Islet of Langerhans (tissue), 1 donor: ENCODE measurements at regions not wholly inside any gene's neighbourhood (a gene's known extent, or its start where the extent isn't known, plus 50 kb on each side); places are given as distances from the start of the nearest gene placed in this dataset.

ENCODE experiments used
- FAIRE-seq: peaks from one replicate; lab custom pipeline; 2011; peaks lifted over from hg19 to GRCh38; lab: Jason Lieb, UNC

GRCh38 chr4:189385579-189385978, 555.1 kb upstream of the FRG1 start:
- FAIRE-seq: no peak

- no peak for FAIRE-seq
Observed at GRCh38 chr4:189396435-189396834, 544.2 kb upstream of the FRG1 start.

GRCh38 chr4:189404271-189404670, 536.4 kb upstream of the FRG1 start:
- no peak for FAIRE-seq

- FAIRE-seq: no peak
Observed at GRCh38 chr4:189409158-189409557, 531.5 kb upstream of the FRG1 start.

- FAIRE-seq: no peak
Observed at GRCh38 chr4:189414021-189414420, 526.7 kb upstream of the FRG1 start.

- no peak for FAIRE-seq
Observed at GRCh38 chr4:189420572-189420971, 520.1 kb upstream of the FRG1 start.

- no peak for FAIRE-seq
Observed at GRCh38 chr4:189436207-189436606, 504.5 kb upstream of the FRG1 start.

- FAIRE-seq: no peak
Observed at GRCh38 chr4:189440716-189441115, 500.0 kb upstream of the FRG1 start.

- no peak for FAIRE-seq
Observed at GRCh38 chr4:189443341-189443740, 497.3 kb upstream of the FRG1 start.

GRCh38 chr4:189445613-189446012, 495.1 kb upstream of the FRG1 start:
- no peak for FAIRE-seq

- FAIRE-seq: no peak
Observed at GRCh38 chr4:189463734-189464133, 476.9 kb upstream of the FRG1 start.

GRCh38 chr4:189494407-189494806, 446.3 kb upstream of the FRG1 start:
- no peak for FAIRE-seq

- FAIRE-seq: no peak
Observed at GRCh38 chr4:189497516-189497915, 443.2 kb upstream of the FRG1 start.

- FAIRE-seq: no peak
Observed at GRCh38 chr4:189497996-189498395, 442.7 kb upstream of the FRG1 start.

GRCh38 chr4:189498457-189498856, 442.2 kb upstream of the FRG1 start:
- no peak for FAIRE-seq

- FAIRE-seq: no peak
Observed at GRCh38 chr4:189499696-189500095, 441.0 kb upstream of the FRG1 start.

- no peak for FAIRE-seq
Observed at GRCh38 chr4:189500970-189501369, 439.7 kb upstream of the FRG1 start.

GRCh38 chr4:189502841-189503435, 437.7 kb upstream of the FRG1 start:
- no peak for FAIRE-seq

- FAIRE-seq: no peak
Observed at GRCh38 chr4:189504220-189504619, 436.5 kb upstream of the FRG1 start.

- no peak for FAIRE-seq
Observed at GRCh38 chr4:189505380-189505779, 435.3 kb upstream of the FRG1 start.

GRCh38 chr4:189506080-189506479, 434.6 kb upstream of the FRG1 start:
- FAIRE-seq: no peak

- FAIRE-seq: no peak
Observed at GRCh38 chr4:189507060-189507459, 433.6 kb upstream of the FRG1 start.

- no peak for FAIRE-seq
Observed at GRCh38 chr4:189510601-189511000, 430.1 kb upstream of the FRG1 start.

- no peak for FAIRE-seq
Observed at GRCh38 chr4:189511581-189511980, 429.1 kb upstream of the FRG1 start.

GRCh38 chr4:189513421-189513820, 427.3 kb upstream of the FRG1 start:
- FAIRE-seq: no peak
